ENCODE measurements at regions not wholly inside any gene's neighbourhood (a gene's known extent, or its start where the extent isn't known, plus 50 kb on each side); places are given as distances from the start of the nearest gene placed in this dataset.

- Mint-ChIP-seq H3K27ac (no peak overlapping the region), H3K4me1 (no peaks in the 10 kb centered on the region), H3K27me3 (no peaks in the 10 kb centered on the region), H3K36me3 (no peaks in the 10 kb centered on the region), H3K9me3 (no peaks in the 10 kb centered on the region), H3K4me3 (no peak overlapping the region)
- CTCF ChIA-PET: no interaction called here
- DNase-seq: no peak
These were observed 63.9 kb upstream of the VLDLR start for GRCh38 chr9:2557693-2558092.

- Mint-ChIP-seq H3K27ac (no peak overlapping the region), H3K9me3 (no peaks in the 10 kb centered on the region), H3K4me1 (no peaks in the 10 kb centered on the region), H3K36me3 (no peaks in the 10 kb centered on the region), H3K4me3 (no peak overlapping the region), H3K27me3 (no peaks in the 10 kb centered on the region)
- CTCF ChIA-PET: no interaction called here
- no peak for DNase-seq
These were observed 62.1 kb upstream of the VLDLR start for GRCh38 chr9:2559192-2560152.

DNA sequence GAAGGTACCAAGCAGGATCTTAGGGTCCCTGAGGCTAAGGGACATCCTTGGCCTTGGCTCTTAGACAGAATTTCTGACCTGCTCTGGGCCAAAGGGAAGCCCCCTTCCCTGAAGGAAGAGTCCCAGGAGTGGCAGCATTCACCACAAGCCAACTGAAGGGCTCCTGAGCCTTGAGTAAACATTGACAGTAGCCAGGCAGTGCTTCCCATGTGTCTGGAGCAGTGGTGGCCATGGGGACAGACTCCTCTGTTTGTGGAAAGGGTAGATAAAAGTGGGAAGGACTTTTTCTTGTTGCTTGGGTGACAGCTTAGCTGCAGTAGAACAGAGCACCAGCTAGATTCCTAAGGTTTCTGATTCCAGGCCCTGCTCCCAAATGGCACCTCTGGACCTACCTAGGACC is 61.4 kb upstream of the VLDLR start:
- Mint-ChIP-seq H3K27me3 (no peaks in the 10 kb centered on the region), H3K27ac (no peak overlapping the region), H3K4me1 (no peaks in the 10 kb centered on the region), H3K4me3 (no peak overlapping the region), H3K36me3 (no peaks in the 10 kb centered on the region), H3K9me3 (no peaks in the 10 kb centered on the region)
- DNase-seq: no peak
- CTCF ChIA-PET: no interaction called here

GRCh38 chr9:2565676-2566340 is 55.8 kb upstream of the VLDLR start:
- DNase-seq: no peak
- H3K27me3 Mint-ChIP-seq: no peaks in the 10 kb centered on the region
- H3K4me3 Mint-ChIP-seq: no peak overlapping the region
- no peak overlapping the region for H3K27ac Mint-ChIP-seq
- H3K36me3 Mint-ChIP-seq: no peaks in the 10 kb centered on the region
- CTCF ChIA-PET: no interaction called here
- H3K9me3 Mint-ChIP-seq: no peaks in the 10 kb centered on the region
- no peaks in the 10 kb centered on the region for H3K4me1 Mint-ChIP-seq

GRCh38 chr9:2567922-2568321 is 53.7 kb upstream of the VLDLR start:
- no peaks in the 10 kb centered on the region for H3K9me3 Mint-ChIP-seq
- CTCF ChIA-PET: no interaction called here
- H3K36me3 Mint-ChIP-seq: no peaks in the 10 kb centered on the region
- no peak overlapping the region for H3K4me3 Mint-ChIP-seq
- no peak overlapping the region for H3K27ac Mint-ChIP-seq
- no peaks in the 10 kb centered on the region for H3K4me1 Mint-ChIP-seq
- DNase-seq: no peak
- H3K27me3 Mint-ChIP-seq: no peaks in the 10 kb centered on the region

GRCh38 chr9:2568689-2569088 is 52.9 kb upstream of the VLDLR start:
- CTCF ChIA-PET: no interaction called here
- H3K27me3 Mint-ChIP-seq: no peaks in the 10 kb centered on the region
- H3K36me3 Mint-ChIP-seq: no peaks in the 10 kb centered on the region
- H3K9me3 Mint-ChIP-seq: no peaks in the 10 kb centered on the region
- no peak overlapping the region for H3K27ac Mint-ChIP-seq
- no peaks in the 10 kb centered on the region for H3K4me1 Mint-ChIP-seq
- DNase-seq: no peak
- no peak overlapping the region for H3K4me3 Mint-ChIP-seq

DNA sequence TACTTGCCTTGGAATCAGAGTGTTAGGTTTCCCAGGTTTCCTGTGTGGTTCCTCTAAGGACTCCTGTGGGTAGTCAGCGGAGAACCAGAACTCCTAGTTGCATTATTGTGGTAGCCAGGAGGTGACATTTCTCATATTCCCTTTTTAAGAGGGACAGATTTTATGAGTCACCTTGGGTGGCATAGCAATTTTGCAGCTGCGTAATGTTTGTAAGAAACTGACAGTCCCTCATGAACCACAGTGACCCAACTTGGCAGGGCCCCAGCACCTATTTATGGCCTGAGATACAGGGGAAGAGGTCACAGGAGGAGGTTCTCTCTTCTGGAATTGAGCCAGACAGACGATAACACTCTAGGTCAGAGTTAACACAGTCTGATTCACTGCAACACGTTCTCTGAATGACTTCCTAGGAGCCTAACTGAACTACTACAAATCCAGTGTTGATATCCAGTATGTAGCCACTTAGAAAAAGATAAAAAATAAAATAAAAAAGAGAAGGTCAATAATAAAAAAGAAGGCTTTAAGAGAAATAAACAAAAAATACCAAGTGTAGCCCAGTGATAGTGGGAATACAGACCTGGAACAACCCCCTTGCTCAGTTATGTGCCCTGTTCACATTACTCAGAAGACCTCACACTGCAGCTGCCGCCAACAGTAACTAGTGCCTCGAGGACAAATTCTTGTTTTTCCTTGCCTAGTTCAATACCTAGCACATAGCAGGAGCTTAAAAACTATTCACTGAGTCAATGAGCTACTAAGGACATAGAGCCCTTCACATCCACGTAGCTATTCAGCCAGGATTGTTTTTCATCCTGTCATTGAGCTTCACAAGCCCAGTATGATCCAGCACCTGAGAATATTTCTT is 50.7 kb upstream of the VLDLR start:
- H3K27me3 Mint-ChIP-seq: no peaks in the 10 kb centered on the region
- CTCF ChIA-PET: no interaction called here
- no peak for DNase-seq

More for the DNA sequence above, 50.7 kb upstream of the VLDLR start:
- H3K9me3 Mint-ChIP-seq: no peaks in the 10 kb centered on the region
- no peaks in the 10 kb centered on the region for H3K36me3 Mint-ChIP-seq
- no peak overlapping the region for H3K4me3 Mint-ChIP-seq
- H3K27ac Mint-ChIP-seq: no peak overlapping the region
- H3K4me1 Mint-ChIP-seq: no peaks in the 10 kb centered on the region

All from activated naive CD4-positive, alpha-beta T cell treated with anti-CD3 and anti-CD28 coated beads, Interleukin-2, amount 10 ng/mL, durations not matched to agents 7 days and 5 days (primary cell).